Left kidney (tissue), 1 donor: ENCODE measurements at regions not wholly inside any gene's neighbourhood (a gene's known extent, or its start where the extent isn't known, plus 50 kb on each side); places are given as distances from the start of the nearest gene placed in this dataset.

Source experiments
- DNase-seq: peaks from one replicate; pipeline ENCODE4 v3.0.0-alpha.2; 2013

DNA sequence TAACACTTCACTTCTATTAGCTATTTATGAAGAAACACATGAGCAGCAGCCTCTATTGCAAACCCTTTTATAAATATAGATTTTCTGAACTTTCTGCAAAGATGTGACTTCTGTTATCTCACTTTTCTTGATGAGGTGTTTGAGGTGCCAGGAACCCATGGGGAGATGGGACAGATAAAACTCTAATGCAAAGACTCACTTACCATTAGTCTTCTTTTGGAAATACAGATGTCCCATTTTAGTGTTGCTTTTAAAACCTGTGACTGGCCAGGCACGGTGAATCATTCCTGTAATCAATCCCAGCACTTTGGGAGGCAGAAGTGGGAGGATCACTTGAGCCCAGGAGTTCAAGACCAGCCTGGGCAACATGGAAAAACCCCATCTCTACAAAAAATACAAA, 171.3 kb upstream of the GAS1 start:
- DNase-seq, result no peak

DNA sequence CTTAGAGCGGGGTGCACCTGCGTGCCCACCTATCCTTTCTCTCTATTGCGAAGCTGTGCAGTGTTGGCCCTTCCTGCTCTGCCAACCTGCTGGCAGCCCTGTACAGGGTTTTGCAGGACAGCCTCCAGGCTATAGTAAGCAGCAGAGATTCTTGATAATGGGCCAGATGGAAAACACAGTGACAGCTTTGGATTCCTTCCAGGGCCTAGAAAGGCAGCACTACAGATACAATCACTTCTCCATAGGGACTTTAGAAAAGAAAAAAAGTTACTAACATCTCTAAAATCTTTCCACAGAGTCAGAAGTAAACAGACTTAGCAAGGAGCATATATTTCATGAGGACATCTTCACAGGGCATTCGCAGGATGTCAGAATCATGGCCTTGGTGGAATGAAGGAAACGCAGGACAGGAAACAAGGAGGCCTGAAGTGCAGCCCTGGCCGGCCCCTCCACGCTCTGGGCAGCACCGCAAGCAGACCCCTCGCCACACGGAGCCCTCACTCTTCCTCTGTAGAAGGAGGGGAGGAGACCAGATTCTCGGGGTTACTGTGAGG, 172.1 kb upstream of the GAS1 start:
- DNase-seq, result no peak

DNA sequence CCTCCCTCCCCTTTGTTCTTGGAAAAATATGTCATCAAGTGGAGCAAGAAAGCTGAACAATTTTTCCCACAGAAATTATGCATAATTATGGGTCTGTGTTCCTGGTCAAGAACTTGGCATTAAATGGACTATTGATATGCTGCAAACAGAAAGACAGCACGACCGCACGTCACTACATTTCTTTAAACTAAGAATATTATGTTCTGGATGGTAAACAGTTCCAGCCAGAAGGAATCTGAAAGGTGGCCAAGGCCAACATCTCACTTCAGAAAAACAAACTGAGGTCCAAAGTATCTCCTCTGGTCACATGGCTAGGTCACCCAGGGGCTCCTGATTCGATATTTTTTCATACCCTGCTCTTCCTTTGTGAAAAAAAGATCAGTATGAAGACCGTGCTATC, 173.3 kb upstream of the GAS1 start:
- DNase-seq, result no peak

DNA sequence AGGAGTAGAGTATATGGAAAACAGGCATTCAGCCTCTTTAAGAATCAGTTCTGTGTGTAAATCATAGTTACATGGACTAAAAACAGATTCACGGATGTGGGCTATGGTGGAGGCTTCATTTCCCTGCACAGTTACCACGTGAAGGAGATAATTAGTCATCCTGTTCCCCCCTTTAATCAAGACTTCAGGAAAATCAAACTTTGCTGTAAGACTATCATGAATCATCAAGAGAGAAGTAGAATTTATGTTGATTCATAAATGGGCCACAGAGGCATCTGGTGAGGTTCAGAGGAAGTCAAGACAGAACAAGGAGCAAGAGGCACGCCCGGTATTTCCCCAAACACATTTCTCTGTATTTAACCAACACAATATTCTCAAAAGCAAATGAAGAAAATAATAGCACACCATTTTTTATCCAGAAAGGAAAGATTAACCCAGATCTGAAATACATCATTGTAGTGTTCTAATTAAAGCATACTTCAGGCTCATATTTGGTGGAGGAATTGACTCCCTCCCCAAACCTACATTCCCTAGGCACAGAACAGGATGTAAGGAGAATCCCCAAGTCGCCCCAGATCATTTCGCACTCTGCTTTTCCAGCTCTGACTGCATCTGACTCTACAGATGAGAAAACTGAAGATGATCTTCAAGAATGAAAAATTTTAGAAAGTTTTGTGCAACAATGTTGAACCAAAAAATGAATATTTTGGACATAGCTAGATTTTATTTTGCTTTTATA, 175.8 kb upstream of the GAS1 start:
- DNase-seq, result no peak

DNA sequence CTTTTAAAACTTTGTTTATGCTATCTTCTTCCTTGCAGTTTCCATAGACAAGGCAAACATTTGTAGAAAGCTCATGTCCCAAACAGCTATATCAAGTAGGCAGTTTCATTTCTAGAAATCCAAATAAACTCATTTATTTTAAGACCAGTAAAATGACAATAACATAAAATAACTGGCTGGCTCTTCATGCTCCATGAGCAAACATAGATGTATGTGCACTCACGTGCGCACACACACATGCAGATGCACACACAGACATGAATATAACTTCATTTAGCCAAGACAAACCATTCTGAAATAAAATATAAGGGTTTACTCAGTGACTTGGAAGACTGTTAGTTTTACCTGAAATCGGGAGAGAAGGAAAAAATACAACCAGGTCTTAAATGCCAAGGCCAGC, 176.5 kb upstream of the GAS1 start:
- no peak for DNase-seq

DNA sequence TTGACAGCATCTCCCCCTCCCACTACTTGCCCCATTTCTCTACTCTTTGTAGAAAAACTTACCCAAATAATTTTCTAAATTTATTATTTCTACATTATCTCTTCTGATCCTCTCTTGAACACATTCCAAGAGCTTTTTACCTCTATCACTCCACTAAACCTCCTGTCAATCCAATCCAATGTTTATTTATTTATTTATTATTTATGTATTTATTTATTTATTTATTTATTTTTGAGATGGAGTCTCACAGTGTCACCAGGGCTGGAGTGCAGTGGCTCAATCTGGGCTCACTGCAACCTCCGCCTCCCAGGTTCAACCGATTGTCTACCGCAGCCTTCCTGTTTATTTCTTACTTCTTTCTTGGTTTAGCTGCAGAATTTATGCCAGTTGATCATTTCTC, 178.5 kb upstream of the GAS1 start:
- DNase-seq, result no peak

DNA sequence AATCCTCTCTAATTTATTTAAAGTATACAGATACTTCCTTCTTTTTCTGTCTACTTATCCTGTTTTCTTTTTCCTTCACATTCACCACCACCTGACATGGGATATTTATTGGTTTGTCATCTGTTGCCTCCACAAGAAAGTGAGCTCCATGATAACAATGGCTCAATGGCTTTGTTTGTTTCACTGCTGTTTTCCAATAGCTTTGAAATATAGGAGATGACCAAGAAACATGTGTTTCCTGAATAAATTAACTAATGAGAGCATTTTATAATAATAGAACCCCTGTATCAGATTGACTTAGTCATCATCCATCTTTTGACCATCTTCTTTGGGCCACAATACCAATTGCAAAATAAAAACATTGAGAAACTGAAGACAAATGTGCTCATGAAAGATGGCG, 180.2 kb upstream of the GAS1 start:
- DNase-seq, result no peak

DNA sequence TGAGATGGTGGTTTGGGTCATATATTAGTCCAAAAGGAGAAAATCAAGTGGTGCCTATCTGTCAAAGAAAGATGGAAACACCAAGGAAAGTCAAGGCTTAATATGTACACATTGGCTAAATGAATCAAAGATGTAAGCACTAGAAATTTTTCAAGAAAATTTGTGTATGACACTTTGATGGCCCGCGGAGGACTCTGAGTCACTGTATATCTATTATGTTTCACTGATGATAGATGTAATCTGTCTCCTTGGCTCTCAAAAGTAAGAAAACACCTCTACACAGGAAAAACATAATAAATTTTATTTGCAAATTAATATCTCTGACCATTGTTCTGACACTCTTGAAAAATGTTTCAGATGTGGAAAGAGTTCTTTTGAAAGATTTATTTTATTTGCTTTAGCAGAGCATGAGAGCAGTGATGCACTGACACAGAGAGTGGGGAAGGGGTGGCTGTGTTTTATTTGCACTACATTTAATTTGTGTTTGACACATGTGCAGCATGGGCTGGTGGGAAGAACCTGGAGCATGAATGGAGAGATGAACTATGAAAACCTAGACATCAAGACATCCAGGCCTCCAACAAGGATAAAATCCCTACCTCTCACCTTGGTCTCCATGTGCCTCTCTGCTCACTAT, 180.8 kb upstream of the GAS1 start:
- DNase-seq, result no peak

DNA sequence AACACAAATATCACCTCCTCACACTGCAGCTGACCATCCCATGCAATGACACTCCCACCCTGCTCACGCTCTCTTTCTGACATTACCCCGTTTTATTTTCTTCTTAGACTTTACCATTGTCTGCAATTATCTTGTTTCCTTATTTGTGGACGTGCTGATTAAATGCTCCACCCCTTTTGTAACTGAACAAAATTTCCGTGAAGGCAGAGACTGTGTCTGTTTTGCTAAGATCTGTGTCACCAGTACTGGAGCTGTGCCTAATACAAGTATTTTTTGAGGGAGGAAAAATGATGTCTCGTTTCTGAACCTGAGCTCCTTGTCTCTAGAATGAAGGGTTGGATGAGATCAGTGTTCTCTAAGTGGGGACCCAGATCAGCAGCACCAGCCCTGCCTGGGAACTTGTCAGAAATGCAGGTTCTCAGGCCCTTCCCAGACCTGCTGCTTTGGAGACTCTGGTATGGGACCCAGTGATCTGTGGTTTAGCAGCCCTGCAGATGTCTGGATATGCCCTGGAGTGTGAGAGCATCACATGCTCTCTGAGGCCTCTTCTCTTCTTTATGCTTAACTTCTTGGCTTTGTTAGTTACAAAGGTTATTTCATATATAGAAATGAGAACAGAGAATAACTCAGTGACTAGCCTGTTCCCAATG, 181.7 kb upstream of the GAS1 start:
- no peak for DNase-seq

DNA sequence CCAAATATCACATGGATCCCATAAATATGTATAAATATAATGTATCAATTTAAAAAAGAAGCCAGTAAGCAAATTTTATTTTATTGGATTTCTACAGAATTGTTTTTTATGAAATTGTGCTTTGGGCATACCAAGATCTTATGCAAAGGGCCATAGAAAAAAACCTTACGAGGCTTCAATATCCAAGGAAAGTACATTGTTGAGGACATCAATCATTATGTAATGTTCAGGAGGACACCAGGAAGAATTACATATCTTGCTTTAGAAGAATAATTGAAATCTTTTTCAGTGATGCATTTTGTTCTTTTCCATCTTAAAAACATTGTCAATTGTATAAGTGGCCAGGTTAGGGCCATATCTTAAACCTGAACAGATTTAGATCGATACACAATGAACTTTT, 187.8 kb upstream of the GAS1 start:
- no peak for DNase-seq

DNA sequence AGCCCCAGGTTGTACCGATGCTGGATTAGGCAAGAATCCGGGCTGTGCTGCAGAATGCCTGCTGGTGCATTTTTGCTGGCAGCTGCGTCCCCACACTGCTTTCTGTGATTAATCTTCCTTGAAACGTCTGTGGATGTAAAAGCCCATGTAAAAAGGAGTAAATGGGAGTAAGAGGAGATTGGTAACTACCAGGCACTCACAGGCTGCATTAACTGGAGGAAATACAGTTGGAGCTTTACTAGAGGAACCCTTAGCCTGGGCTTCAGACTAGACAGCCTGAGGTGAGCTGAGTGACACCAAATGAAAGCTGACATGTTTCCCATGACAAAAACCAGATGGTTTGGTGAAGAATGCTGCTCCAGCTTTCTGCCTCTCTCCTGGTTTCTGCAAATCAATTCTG, 190.4 kb upstream of the GAS1 start:
- no peak for DNase-seq

DNA sequence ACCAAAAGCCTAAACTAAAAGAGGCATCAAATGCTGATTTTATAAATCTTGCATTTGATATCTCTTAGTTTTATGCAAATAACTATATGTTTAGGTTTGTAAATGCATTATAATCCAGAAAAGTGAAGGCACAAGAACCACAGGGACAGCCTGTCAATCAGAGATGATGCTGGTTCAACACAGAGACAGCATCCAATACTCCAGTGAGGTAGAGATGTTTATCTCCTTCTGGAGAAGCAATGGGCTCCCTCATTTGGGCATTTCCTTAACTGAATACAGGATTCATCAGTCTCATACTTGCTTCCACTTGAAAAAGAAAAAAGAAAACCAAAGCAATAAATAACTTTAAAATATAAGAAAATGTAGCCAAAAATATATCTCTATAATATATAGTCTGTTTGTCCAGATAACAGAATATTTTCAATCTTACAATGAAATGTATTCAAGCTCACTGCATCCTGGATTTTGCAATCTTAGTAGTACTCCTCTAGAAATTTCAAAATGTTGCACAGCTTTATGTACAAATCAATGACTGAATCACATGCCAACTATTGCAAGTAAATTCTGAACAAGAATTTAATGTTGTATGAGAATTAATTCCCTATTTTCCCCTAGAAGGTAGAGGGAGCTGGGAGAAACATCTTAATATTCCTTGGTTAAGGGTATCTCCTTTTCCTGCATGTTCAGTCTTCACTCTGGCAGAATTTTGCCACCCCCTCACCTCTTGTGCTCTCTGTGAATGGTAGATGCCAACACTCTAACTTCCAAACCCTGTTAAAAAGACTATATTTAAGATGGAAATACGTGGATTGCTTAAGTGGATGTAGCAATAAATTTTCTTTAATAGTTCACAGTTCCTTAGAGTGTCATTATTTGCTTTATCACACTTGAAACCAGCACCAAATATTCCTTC, 191.1 kb upstream of the GAS1 start:
- no peak for DNase-seq

DNA sequence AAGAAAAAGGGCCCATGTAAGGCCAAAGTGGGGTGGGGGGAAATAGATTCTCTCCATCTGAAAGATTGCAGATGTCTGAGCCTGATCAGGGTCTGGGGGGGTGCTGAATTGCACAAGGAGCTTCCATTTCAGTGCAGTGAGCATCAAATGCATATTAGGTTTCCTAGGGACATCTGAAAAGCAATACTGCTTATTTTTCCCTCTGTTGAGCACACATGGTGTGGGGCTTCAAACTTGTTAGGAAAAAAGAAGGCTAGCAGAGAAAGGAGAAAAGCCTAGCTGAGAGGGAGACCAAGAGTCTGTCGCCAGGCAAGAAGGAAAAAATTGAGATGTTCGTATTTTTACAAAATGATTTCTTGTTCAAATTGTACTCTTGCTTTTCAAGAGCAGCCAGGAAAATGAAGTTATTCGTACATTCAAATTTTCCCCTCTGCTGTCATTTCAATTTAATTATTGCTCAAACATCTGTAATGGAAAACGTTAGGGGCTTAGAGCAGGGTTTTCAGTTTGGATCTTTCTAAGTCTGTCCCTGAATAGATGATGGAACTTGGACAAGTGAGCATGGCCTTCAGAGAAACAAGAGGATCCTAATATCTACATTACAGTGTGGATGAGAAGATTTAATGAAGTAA, 191.9 kb upstream of the GAS1 start:
- no peak for DNase-seq

DNA sequence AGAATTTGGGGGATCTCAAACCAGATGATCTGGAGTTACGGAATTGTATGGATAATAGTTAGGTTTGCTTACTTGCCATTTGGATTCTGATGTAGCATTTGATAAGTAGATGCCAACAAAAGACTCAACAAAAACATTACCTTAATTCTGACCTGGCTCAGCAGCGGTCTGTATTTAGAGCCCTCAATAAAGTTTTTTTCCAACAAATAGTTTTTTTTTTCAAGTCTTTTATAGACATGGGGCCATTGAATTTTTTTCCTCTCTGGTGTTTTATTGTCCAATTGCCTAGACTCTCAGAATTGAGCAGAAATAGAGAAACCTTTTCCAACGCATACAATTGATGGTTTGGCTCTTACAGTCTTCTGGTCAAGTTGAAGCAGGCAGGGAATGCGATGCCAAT, 192.8 kb upstream of the GAS1 start:
- DNase-seq, result no peak

DNA sequence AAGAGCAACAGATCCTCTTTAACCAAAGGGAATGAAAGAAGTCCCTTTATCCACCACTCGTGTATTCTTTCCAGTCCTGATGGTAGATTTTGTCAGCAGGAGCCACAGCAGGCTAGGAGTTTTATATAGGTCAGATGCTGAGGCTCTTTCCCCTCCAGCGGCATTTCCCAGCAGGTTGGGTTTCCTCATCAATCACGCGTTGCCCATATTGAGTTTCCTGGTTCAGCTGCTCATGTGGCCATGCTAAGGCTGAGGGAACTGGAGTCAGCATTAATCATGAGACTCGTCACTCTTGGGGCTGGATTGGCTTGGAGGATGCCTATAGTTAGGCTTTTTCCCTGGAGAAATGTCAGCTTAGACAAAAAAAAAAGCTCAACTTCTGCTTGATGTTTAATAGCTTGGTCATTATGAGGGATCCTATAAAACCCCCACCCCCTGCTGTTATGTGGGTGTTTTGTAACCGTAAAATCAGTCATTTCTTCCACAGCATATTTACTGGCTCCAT, 193.4 kb upstream of the GAS1 start:
- DNase-seq, result peak; percentile 81

DNA sequence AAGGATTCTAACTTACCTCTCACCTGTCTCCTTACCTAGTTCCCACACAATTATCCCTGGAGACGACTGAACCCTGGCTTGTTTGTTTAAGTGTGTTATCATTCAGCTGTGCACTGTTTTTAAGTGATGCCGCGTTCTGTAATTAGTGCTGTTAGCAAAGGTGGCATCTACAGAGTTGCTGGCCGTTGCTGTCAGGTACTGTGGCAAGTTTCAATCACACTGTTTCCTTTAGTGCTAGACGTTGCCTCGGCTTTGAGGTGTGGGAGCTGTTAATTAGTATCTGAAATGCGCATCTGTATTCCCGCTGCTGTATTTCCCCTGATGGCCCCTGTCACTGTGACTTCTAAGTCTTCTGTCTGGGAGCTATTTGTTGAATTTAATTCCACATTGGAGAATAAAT, 193.8 kb upstream of the GAS1 start:
- no peak for DNase-seq

DNA sequence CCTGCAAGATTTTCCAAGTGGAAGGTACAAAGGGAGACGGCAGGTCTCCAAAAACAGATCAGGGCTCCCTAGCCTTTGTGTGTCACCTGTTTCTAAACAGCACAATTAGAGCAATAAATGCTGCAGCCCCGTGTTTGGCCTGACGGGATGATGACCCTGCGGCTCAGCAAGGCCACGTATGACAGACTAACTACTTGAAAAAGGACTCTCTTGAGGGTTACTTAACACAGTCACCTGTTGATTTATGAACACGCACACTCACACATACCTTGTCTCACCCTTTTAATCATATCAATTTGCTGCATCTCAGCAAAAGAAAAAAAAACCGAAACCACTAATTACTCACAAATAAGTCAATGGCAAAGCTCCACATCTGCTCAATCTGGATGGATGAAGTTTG, 199.6 kb upstream of the GAS1 start:
- DNase-seq, result no peak

DNA sequence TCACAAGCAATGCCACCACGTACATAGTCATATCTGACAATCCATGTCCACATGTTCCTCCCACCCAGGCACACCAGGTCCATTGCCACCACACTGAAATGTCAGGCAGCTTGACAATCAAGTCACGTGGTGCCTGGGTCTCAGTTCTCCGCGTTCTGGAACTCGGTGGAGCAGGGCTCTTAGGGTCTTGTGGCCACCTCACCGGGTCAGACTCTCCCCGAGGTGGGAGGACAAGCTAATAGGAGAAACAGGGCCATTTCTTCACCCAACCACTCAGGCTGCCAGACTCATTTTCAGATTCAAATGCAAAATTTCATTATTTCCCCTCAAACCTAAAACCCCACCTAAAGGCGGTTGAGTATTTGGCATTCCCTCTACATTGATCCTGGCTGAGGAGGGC, 200.5 kb upstream of the GAS1 start:
- no peak for DNase-seq

DNA sequence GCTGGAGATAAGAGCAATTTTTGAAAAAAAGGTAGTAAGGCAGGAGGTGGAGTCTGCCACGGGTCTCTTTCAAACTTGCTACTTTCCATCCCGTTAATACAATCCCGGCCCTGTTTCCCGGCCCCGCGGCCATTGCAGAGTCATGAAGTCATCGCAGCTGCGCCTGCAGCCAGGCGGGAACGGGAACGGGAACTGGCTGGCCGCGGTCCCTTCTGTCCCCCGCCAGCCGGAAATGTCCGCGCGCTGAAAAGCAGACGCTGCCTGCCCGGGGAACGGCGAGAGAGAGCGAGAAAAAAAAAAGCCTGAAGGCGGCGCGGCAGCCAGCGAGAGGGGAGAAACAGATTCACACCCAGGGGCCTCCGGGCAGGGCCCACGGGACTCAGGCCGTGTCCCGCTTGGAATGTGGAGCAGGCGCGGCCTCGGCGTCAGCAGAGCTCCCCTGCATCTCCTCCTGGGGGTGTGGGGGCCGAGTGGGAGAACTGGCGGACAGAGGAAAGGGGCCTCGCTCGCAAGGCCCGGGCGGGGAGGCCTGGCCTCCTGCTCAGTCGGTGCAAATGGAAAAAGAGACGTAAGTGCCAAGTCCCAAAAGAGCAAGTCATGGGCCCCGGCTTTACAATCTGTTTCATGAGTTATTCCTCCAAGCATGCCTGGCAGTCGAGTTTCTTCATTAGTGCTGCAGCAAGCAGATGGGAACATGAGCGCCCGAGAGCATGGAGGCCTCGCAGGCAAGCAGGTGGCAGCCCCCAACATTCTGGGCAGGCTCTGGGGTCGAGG, 201.2 kb upstream of the GAS1 start:
- DNase-seq, result peak; percentile 78

DNA sequence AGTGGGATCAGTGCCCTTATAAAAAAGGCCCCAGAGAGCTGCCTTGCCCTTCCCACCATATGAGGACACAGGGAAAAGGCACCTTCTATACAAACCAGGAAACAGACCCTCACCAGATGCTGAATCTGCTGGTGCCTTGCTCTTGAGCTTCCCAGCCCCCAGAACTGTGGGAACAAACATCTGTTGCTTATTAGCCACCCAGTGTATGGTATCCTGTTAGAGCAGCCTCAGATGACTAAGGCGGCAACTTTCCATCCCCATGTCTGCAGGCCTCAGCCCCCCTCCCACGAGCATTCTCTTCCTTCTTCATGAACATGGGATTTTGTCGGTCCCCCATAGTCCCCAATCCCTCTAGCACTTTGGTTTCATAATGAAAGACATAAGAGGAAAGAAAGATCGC, 202.5 kb upstream of the GAS1 start:
- no peak for DNase-seq

DNA sequence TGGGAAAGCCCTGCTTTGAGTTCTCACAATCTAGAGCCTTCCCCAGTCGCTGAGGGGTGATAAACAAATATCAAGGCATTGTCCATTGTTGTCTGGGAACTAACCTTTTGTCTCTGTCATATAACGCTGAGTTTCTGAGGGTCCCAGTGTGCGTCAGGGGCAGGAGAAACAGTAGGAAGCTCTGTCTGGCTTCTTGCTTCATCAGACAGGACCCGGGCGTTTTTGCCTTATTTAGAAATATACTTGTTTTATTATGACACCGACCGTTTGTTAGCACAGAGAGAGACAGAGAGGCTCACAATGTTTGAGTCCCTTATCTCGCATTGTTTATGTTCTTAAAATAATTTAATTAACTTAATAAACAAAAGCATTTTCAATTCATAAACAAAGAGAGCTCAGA, 204.9 kb upstream of the GAS1 start:
- no peak for DNase-seq
